Uterus (tissue), 3 donors: ENCODE measurements at regions not wholly inside any gene's neighbourhood (a gene's known extent, or its start where the extent isn't known, plus 50 kb on each side); places are given as distances from the start of the nearest gene placed in this dataset.

Source experiments
- DNase-seq, 2 donors: peaks; one replicate each; pipeline ENCODE4 v3.0.0-alpha.2; 2019 to 2020
- H3K27ac ChIP-seq, 2 donors: fragments of 200-600 bp; sonication (generic); 1 replicate in 1 of 2; 2 replicates in 1 of 2; pipeline ENCODE4 v1.5.1; 2016 to 2018
- H3K27me3 ChIP-seq, 2 donors: fragments of 200-600 bp; sonication (generic); one replicate each; pipeline ENCODE4 v1.5.1; 2018 to 2019; ENCODE audit warnings: control low read depth in 1 of 2
- H3K36me3 ChIP-seq, 2 donors: fragments of 200-600 bp; sonication (generic); one replicate each; pipeline ENCODE4 v1.5.1; 2019; ENCODE audit warnings: control low read depth in 1 of 2
- H3K4me1 ChIP-seq, 2 donors: fragments of 200-600 bp; sonication (generic); one replicate each; pipeline ENCODE4 v1.5.1; 2018 to 2019; ENCODE audit warnings: control low read depth in 1 of 2
- H3K4me3 ChIP-seq, 2 donors: fragments of 200-600 bp; sonication (generic); 1 replicate in 1 of 2; 2 replicates in 1 of 2; pipeline ENCODE4 v1.5.1; 2018 to 2019; ENCODE audit warnings: mild to moderate bottlenecking in 1 of 2
- H3K9me3 ChIP-seq, 2 donors: fragments of 200-600 bp; sonication (generic); one replicate each; pipeline ENCODE4 v1.5.1; 2019; ENCODE audit warnings: control low read depth in 1 of 2
- POLR2A ChIP-seq, 2 donors: fragments of 450-650 bp; IDR thresholded peaks; one replicate each; pipeline ENCODE4 v1.6.1; 2016; ENCODE audit warnings: antibody characterized with exemption in 2 of 2, mild to moderate bottlenecking in 1 of 2, moderate library complexity in 1 of 2
- intact Hi-C: fragments of 100-400 bp; cut with DNase I; formaldehyde crosslinking; loops from one replicate; pipeline ENCODE4 v1.15.1; 2023; ENCODE audit warnings: low total_unique reads
- TF ChIP-seq, protein P1 (sequence below), 4 experiments: fragments of 200-600 bp in 2 of 4; fragments of 450-650 bp in 2 of 4; sonication (generic) in 2 of 4; IDR thresholded peaks; one replicate each; pipeline ENCODE4 v1.5.1; 2016 to 2019; ENCODE audit warnings: antibody characterized with exemption in 4 of 4, mild to moderate bottlenecking in 2 of 4, moderate library complexity in 1 of 4
- donor health status: DM: yes; HTN: yes; CAD: no.

GRCh38 chr10:124239696-124240095 lies 146.3 kb upstream of the CHST15 start:
- H3K9me3 ChIP-seq = no peaks in the 10 kb centered on the region
- intact Hi-C loops = no loop called here
- no peaks in the 10 kb centered on the region for H3K36me3 ChIP-seq
- no peak overlapping the region for H3K27ac ChIP-seq
- TF ChIP-seq, protein P1, sequence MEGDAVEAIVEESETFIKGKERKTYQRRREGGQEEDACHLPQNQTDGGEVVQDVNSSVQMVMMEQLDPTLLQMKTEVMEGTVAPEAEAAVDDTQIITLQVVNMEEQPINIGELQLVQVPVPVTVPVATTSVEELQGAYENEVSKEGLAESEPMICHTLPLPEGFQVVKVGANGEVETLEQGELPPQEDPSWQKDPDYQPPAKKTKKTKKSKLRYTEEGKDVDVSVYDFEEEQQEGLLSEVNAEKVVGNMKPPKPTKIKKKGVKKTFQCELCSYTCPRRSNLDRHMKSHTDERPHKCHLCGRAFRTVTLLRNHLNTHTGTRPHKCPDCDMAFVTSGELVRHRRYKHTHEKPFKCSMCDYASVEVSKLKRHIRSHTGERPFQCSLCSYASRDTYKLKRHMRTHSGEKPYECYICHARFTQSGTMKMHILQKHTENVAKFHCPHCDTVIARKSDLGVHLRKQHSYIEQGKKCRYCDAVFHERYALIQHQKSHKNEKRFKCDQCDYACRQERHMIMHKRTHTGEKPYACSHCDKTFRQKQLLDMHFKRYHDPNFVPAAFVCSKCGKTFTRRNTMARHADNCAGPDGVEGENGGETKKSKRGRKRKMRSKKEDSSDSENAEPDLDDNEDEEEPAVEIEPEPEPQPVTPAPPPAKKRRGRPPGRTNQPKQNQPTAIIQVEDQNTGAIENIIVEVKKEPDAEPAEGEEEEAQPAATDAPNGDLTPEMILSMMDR (IDR thresholded peaks at IDR 0.05) = no peak
- TF ChIP-seq POLR2A (IDR thresholded peaks at IDR 0.05) = no peak
- no peaks in the 10 kb centered on the region for H3K27me3 ChIP-seq
- no peak overlapping the region for H3K4me3 ChIP-seq
- no peaks in the 10 kb centered on the region for H3K4me1 ChIP-seq
- DNase-seq = no peak

DNA sequence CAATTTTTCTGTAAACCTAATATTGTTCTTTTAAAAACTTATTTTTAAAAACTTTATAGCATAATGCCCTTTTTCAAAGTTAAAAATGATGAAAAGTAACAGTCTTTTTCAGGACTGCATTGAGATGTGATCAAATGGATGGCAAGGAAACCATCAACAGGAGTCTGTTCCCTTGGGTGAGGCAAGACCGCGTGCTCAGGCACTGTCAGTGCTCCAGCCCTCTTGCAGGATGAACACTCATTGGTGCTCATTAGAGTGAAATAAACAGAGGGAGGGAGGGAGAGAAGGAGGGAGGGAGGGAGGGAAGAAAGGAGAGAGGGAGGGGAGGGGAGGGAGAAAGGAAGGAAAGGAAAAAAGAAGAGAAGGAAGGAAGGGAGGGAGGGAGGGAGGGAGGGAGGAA lies 145.7 kb upstream of the CHST15 start:
- no peaks in the 10 kb centered on the region for H3K27me3 ChIP-seq
- H3K9me3 ChIP-seq = no peaks in the 10 kb centered on the region
- no peaks in the 10 kb centered on the region for H3K4me1 ChIP-seq
- TF ChIP-seq POLR2A (IDR thresholded peaks at IDR 0.05) = no peak
- TF ChIP-seq, protein P1 (IDR thresholded peaks at IDR 0.05) = no peak
- H3K27ac ChIP-seq = no peak overlapping the region
- no peaks in the 10 kb centered on the region for H3K36me3 ChIP-seq
- no peak overlapping the region for H3K4me3 ChIP-seq
- DNase-seq = no peak
- intact Hi-C loops = no loop called here

DNA sequence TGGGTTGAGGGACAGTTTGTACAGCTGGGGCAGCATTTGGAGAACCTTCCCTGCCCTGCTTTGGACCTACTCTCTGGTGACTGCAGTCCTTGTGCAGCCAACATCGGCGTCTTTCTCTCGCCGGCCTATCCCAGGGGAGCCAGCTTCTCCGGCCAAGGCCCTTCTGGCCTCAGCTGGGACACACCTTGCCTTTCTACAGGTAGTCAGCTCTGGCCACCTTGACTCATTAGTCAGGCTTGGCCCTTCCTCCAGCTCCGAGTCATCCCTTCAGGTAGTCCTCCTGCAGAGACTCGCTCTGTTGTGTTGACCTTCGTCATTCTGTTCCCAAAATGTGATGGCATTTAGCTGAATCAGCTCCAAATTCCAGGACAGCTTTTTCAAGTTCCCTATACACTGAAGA lies 145.0 kb upstream of the CHST15 start:
- Histone ChIP-seq H3K4me3 (no peak overlapping the region), H3K27me3 (no peaks in the 10 kb centered on the region), H3K36me3 (no peaks in the 10 kb centered on the region), H3K9me3 (no peaks in the 10 kb centered on the region), H3K27ac (no peak overlapping the region), H3K4me1 (no peaks in the 10 kb centered on the region)
- TF ChIP-seq, protein P1 (IDR thresholded peaks at IDR 0.05) = no peak
- TF ChIP-seq POLR2A (IDR thresholded peaks at IDR 0.05) = no peak
- intact Hi-C loops = no loop called here
- no peak for DNase-seq

GRCh38 chr10:124237282-124237961 lies 144.0 kb upstream of the CHST15 start:
- Histone ChIP-seq H3K4me1 (no peaks in the 10 kb centered on the region), H3K27me3 (no peaks in the 10 kb centered on the region), H3K4me3 (no peak overlapping the region), H3K9me3 (no peaks in the 10 kb centered on the region), H3K36me3 (no peaks in the 10 kb centered on the region), H3K27ac (no peak overlapping the region)
- intact Hi-C loops = no loop called here
- TF ChIP-seq, protein P1 (IDR thresholded peaks at IDR 0.05) = no peak
- no peak for TF ChIP-seq POLR2A (IDR thresholded peaks at IDR 0.05)
- DNase-seq = no peak

DNA sequence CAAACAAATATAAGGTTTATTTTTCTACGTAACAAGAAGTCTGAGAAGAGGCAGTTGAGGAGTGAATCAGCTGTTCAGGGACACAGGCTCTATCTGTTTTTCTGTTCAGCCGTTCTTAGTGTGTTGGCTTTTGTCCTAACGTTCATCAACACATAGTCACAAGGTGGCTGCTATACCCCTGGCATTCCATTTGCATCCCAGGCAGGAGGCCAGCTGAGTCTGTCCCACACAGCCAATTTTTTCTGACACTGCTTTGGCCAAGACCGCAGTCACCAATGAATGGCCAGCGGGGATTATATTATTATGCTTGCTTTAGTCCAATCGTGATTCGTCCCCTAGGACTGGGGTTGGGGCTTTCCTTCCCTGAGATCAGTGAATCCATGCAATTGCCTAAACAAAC lies 143.4 kb upstream of the CHST15 start:
- H3K9me3 ChIP-seq = no peaks in the 10 kb centered on the region
- no peaks in the 10 kb centered on the region for H3K36me3 ChIP-seq
- H3K4me3 ChIP-seq = no peak overlapping the region
- no peaks in the 10 kb centered on the region for H3K4me1 ChIP-seq
- no peak overlapping the region for H3K27ac ChIP-seq
- intact Hi-C loops = no loop called here
- TF ChIP-seq POLR2A (IDR thresholded peaks at IDR 0.05) = no peak
- TF ChIP-seq, protein P1 (IDR thresholded peaks at IDR 0.05) = no peak
- DNase-seq = no peak
- no peaks in the 10 kb centered on the region for H3K27me3 ChIP-seq
